ENCODE measurements at regions not wholly inside any gene's neighbourhood (a gene's known extent, or its start where the extent isn't known, plus 50 kb on each side); places are given as distances from the start of the nearest gene placed in this dataset.

DNA sequence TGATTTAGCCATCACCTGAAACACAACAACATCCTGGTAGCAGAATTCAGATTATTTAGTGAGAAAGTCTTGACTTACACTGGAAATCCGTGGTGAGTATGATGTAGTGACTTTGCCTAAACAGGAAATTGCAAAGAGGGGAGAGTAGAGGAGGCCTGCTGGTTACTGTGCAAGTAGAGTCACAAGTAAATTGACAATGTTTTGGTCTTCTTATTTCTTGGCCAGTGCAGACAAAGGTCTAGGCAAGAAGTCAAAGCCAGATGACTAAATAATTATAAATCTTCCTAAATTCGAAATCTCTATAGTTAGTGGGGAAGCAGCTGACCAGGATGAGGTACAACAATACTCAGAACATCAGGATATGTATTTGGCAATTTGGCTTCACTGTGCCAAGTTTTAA lies 159.5 kb upstream of the KCTD3 start:
- TF ChIP-seq GATA2 (IDR thresholded peaks at IDR 0.05; ENCODE audit: low read depth, low read length) (no peak), GATA3 (IDR thresholded peaks at IDR 0.05; ENCODE audit: low read depth, low read length) (no peak)

Data from SH-SY5Y (cell line).